ENCODE measurements at regions not wholly inside any gene's neighbourhood (a gene's known extent, or its start where the extent isn't known, plus 50 kb on each side); places are given as distances from the start of the nearest gene placed in this dataset.
"Not testable (repeated sequence)": the region's sequence is repeated elsewhere in the genome, so short reads cannot be mapped to it uniquely, and the experiment has no call there.

DNA sequence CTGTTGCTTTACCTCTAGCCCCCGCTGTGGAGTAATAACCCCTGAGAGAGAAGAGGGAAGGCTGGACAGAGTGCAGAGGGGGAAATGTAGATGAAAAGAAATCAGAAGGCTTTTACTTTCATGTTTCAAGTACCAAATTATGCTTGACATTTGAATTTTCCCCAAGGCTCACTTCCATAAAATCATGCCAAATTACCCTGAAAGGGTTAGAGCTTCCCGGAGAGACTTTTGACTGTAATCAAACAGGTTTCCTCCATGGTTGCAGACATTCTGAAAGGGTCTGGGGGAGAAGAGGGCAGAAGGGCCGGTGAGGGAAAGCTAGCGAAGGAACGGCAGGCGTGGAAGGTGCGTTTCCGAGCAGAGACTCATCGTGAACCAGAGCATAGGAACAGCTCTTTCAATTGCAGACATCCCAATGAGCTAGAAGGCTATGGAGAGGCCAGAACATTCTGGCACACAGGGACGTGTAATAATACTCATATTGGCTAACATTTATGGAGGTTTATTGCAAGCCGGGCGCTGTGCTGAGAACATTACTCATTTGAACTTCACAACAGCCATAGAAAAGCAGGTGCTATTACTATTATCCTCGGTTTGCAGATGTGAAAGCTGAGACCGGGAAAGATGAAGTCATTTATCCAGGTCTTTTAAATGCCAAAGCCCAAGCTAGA is 620.8 kb upstream of the AUTS2 start:
- Histone ChIP-seq H3K4me3 (replicated peaks; ENCODE audit: low read depth, low read length) (no peak overlapping the region), H3K27me3 (replicated peaks; ENCODE audit: control insufficient read depth, insufficient read depth, low read length) (no peaks in the 10 kb centered on the region), H3K36me3 (ENCODE audit: control insufficient read depth, insufficient read depth, low read length) (no peaks in the 10 kb centered on the region)
- TF ChIP-seq, protein P1, sequence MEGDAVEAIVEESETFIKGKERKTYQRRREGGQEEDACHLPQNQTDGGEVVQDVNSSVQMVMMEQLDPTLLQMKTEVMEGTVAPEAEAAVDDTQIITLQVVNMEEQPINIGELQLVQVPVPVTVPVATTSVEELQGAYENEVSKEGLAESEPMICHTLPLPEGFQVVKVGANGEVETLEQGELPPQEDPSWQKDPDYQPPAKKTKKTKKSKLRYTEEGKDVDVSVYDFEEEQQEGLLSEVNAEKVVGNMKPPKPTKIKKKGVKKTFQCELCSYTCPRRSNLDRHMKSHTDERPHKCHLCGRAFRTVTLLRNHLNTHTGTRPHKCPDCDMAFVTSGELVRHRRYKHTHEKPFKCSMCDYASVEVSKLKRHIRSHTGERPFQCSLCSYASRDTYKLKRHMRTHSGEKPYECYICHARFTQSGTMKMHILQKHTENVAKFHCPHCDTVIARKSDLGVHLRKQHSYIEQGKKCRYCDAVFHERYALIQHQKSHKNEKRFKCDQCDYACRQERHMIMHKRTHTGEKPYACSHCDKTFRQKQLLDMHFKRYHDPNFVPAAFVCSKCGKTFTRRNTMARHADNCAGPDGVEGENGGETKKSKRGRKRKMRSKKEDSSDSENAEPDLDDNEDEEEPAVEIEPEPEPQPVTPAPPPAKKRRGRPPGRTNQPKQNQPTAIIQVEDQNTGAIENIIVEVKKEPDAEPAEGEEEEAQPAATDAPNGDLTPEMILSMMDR (IDR thresholded peaks at IDR 0.05; ENCODE audit: insufficient read depth, low read length, poor library complexity, severe bottlenecking) = no peak
- no peak for DNase-seq (ENCODE audit: extremely low read depth, insufficient read length)

DNA sequence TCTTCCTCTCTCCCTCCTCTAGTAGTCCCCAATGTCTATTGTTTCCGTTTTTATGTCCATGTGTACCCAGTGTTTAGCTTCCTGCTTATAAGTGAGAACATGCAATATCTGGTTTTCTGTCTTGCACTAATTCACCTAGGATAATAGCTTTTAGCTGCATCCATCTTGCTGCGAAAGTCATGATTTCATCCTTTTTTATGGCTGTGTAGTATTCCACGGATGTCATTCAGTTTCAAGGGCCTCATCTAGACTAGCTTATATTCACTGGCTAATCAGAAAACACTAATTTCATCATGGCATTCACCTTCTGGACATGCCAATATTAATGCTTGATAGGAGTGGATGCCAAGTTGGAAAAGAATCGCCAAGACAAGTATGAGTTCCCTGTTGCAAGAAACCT is 619.6 kb upstream of the AUTS2 start:
- TF ChIP-seq, protein P1 (IDR thresholded peaks at IDR 0.05; ENCODE audit: insufficient read depth, low read length, poor library complexity, severe bottlenecking) = no peak
- Histone ChIP-seq H3K36me3 (ENCODE audit: control insufficient read depth, insufficient read depth, low read length) (no peaks in the 10 kb centered on the region), H3K4me3 (replicated peaks; ENCODE audit: low read depth, low read length) (no peak overlapping the region), H3K27me3 (replicated peaks; ENCODE audit: control insufficient read depth, insufficient read depth, low read length) (no peaks in the 10 kb centered on the region)
- no peak for DNase-seq (ENCODE audit: extremely low read depth, insufficient read length)

DNA sequence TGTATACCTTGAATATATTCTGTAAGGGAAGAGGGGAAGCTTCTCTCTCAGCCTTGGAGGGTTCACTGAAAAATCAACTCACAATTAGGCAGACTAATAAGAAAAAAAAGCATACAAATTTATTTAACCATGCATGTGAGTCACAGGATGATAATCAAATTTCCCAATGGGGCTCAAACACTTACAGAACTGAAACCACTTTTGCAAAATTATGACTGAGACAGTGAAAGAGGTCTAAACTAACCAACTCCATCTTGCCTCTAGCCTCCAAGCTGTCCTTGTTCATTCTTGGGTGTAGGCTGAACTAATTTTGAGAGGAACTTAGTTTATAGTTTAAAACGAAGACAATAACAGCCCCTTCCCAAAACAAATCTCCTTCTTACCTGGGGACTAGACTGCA is 618.3 kb upstream of the AUTS2 start:
- Histone ChIP-seq H3K36me3 (ENCODE audit: control insufficient read depth, insufficient read depth, low read length) (no peaks in the 10 kb centered on the region), H3K27me3 (replicated peaks; ENCODE audit: control insufficient read depth, insufficient read depth, low read length) (no peaks in the 10 kb centered on the region), H3K4me3 (replicated peaks; ENCODE audit: low read depth, low read length) (no peak overlapping the region)
- no peak for DNase-seq (ENCODE audit: extremely low read depth, insufficient read length)
- TF ChIP-seq, protein P1 (IDR thresholded peaks at IDR 0.05; ENCODE audit: insufficient read depth, low read length, poor library complexity, severe bottlenecking) = no peak

DNA sequence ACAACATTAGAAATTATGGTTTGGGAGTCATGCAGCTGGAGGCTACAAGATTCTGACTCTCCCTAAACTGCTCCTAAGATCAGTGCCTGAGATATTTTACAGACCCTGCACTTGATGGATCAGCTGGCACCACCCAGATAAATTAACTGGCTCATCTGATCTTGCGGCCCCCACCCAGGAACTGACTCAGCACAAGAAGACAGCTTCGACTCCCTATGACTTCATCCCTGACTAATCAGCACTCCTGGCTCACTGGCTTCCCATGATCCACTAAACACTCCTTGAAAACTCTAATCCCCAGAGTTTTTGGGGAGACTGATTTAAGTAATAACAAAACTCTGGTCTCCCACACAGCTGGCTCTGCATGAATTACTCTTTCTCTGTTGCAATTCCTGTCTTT is 617.8 kb upstream of the AUTS2 start:
- not testable (repeated sequence) for H3K4me3 ChIP-seq (replicated peaks; ENCODE audit: low read depth, low read length); DNase-seq (ENCODE audit: extremely low read depth, insufficient read length); H3K36me3 ChIP-seq (ENCODE audit: control insufficient read depth, insufficient read depth, low read length)

DNA sequence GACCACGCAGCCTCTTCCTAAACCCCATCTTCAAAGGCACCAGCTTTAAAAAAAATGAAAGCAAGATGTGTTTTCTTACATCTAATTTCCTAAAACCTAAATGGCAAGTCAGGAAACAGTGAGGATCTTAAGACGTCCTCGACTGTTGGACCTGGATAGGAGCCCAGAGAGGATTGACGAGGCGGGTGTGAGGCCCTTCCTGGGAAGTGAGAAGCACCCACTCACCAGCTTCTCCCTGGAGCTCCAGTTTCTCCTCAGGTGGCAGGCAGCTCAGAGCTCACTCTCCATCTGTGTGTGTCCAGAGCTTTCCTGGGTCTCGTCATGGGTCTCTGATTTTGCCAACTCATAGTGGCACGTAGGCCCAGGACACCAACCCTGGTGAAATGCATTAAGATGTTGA is 614.0 kb upstream of the AUTS2 start:
- no peak for DNase-seq (ENCODE audit: extremely low read depth, insufficient read length)
- Histone ChIP-seq H3K36me3 (ENCODE audit: control insufficient read depth, insufficient read depth, low read length) (no peaks in the 10 kb centered on the region), H3K4me3 (replicated peaks; ENCODE audit: low read depth, low read length) (no peak overlapping the region), H3K27me3 (replicated peaks; ENCODE audit: control insufficient read depth, insufficient read depth, low read length) (no peaks in the 10 kb centered on the region)
- TF ChIP-seq, protein P1 (IDR thresholded peaks at IDR 0.05; ENCODE audit: insufficient read depth, low read length, poor library complexity, severe bottlenecking) = no peak

More for the DNA sequence above, 617.8 kb upstream of the AUTS2 start:
- not testable (repeated sequence) for H3K27me3 ChIP-seq (replicated peaks; ENCODE audit: control insufficient read depth, insufficient read depth, low read length)

DNA sequence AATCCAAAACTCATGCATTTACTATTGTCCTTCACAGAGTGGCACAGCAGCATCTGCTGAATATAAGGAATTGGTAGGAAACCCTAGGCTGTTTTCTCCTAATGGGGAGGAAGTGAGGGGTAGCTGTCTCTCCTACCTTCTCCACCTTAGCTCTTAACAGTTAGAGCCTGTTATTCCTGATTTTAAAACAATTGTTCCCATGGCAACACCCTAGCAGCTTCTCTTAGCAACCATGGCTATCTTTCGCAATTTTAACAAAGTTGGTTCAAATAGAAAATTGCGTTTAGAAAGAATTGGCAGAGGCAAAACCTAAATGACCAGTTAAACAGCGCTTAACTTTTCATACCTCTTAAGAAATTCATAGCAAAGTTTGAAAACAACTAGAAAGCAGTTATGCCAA is 603.4 kb upstream of the AUTS2 start:
- Histone ChIP-seq H3K36me3 (ENCODE audit: control insufficient read depth, insufficient read depth, low read length) (no peaks in the 10 kb centered on the region), H3K4me3 (replicated peaks; ENCODE audit: low read depth, low read length) (no peak overlapping the region)
- no peak for DNase-seq (ENCODE audit: extremely low read depth, insufficient read length)

More for the DNA sequence above, 603.4 kb upstream of the AUTS2 start:
- TF ChIP-seq, protein P1 (IDR thresholded peaks at IDR 0.05; ENCODE audit: insufficient read depth, low read length, poor library complexity, severe bottlenecking) = no peak
- H3K27me3 ChIP-seq (replicated peaks; ENCODE audit: control insufficient read depth, insufficient read depth, low read length) = no peaks in the 10 kb centered on the region

Measured in GM06990 (cell line).